Neural crest cell (in vitro differentiated cells): ENCODE measurements at regions not wholly inside any gene's neighbourhood (a gene's known extent, or its start where the extent isn't known, plus 50 kb on each side); places are given as distances from the start of the nearest gene placed in this dataset.

ENCODE experiments used
- DNase-seq: peaks from one replicate; pipeline ENCODE4 v3.0.0; 2021; ENCODE audit warnings: low read depth, mixed read lengths, low spot score
- H3K27ac Mint-ChIP-seq: one replicate; pipeline ENCODE4 v1.8.0; 2021; ENCODE audit warnings: mild to moderate bottlenecking, mixed read lengths; ENCODE audit not compliant: unreplicated experiment
- H3K27me3 Mint-ChIP-seq: 2 replicates; pipeline ENCODE4 v1.8.0; 2021; ENCODE audit warnings: low read depth, mild to moderate bottlenecking, mixed read lengths
- H3K36me3 Mint-ChIP-seq: 2 replicates; pipeline ENCODE4 v1.8.0; 2021; ENCODE audit warnings: low read depth, mild to moderate bottlenecking, mixed read lengths
- H3K4me1 Mint-ChIP-seq: 2 replicates; pipeline ENCODE4 v1.8.0; 2021; ENCODE audit warnings: mixed read lengths
- H3K4me3 Mint-ChIP-seq: one replicate; pipeline ENCODE4 v1.8.0; 2021; ENCODE audit warnings: mild to moderate bottlenecking, mixed read lengths
- H3K9me3 Mint-ChIP-seq: 2 replicates; pipeline ENCODE4 v1.8.0; 2021; ENCODE audit warnings: mixed read lengths
- CTCF ChIP-seq: fragments of 200-600 bp; sonication (generic); conservative IDR thresholded peaks from 2 replicates; pipeline ENCODE4 v1.5.0; 2021; ENCODE audit warnings: antibody characterized with exemption, mild to moderate bottlenecking

GRCh38 chr3:194797555-194798250, 112.0 kb downstream of the FAM43A start:
- H3K27me3 Mint-ChIP-seq = peaks cover 3% of the 10 kb centered on the region
- no peaks in the 10 kb centered on the region for H3K36me3 Mint-ChIP-seq
- no peak overlapping the region for H3K4me3 Mint-ChIP-seq
- no peak overlapping the region for H3K27ac Mint-ChIP-seq
- peaks cover 6% of the 10 kb centered on the region for H3K9me3 Mint-ChIP-seq
- TF ChIP-seq CTCF = no peak
- no peak for DNase-seq
- peaks cover 18% of the 10 kb centered on the region for H3K4me1 Mint-ChIP-seq

- H3K27ac Mint-ChIP-seq = no peak overlapping the region
- no peaks in the 10 kb centered on the region for H3K36me3 Mint-ChIP-seq
- DNase-seq = no peak
- peaks cover 3% of the 10 kb centered on the region for H3K27me3 Mint-ChIP-seq
- no peak for TF ChIP-seq CTCF
- H3K4me3 Mint-ChIP-seq = no peak overlapping the region
- H3K4me1 Mint-ChIP-seq = peaks cover 19% of the 10 kb centered on the region
- H3K9me3 Mint-ChIP-seq = peaks cover 6% of the 10 kb centered on the region
Observed at GRCh38 chr3:194798486-194798885, 112.8 kb downstream of the FAM43A start.

GRCh38 chr3:194800002-194800401, 114.3 kb downstream of the FAM43A start:
- Mint-ChIP-seq H3K36me3 (no peaks in the 10 kb centered on the region), H3K27me3 (peaks cover 5% of the 10 kb centered on the region), H3K9me3 (peaks cover 4% of the 10 kb centered on the region), H3K27ac (no peak overlapping the region), H3K4me1 (peaks cover 19% of the 10 kb centered on the region), H3K4me3 (no peak overlapping the region)
- DNase-seq = no peak
- TF ChIP-seq CTCF = no peak

- Mint-ChIP-seq H3K36me3 (no peaks in the 10 kb centered on the region), H3K4me1 (peaks cover 19% of the 10 kb centered on the region), H3K27me3 (peaks cover 5% of the 10 kb centered on the region), H3K27ac (no peak overlapping the region), H3K4me3 (no peak overlapping the region), H3K9me3 (no peaks in the 10 kb centered on the region)
- TF ChIP-seq CTCF = no peak
- no peak for DNase-seq
Observed at GRCh38 chr3:194801461-194802432, 116.1 kb downstream of the FAM43A start.

GRCh38 chr3:194804796-194805195, 119.1 kb downstream of the FAM43A start:
- no peaks in the 10 kb centered on the region for H3K9me3 Mint-ChIP-seq
- TF ChIP-seq CTCF = no peak
- DNase-seq = no peak
- no peak overlapping the region for H3K27ac Mint-ChIP-seq
- peaks cover 5% of the 10 kb centered on the region for H3K27me3 Mint-ChIP-seq
- peaks cover 19% of the 10 kb centered on the region for H3K4me1 Mint-ChIP-seq
- H3K4me3 Mint-ChIP-seq = no peak overlapping the region
- no peaks in the 10 kb centered on the region for H3K36me3 Mint-ChIP-seq
